ENCODE measurements at regions not wholly inside any gene's neighbourhood (a gene's known extent, or its start where the extent isn't known, plus 50 kb on each side); places are given as distances from the start of the nearest gene placed in this dataset.

DNA sequence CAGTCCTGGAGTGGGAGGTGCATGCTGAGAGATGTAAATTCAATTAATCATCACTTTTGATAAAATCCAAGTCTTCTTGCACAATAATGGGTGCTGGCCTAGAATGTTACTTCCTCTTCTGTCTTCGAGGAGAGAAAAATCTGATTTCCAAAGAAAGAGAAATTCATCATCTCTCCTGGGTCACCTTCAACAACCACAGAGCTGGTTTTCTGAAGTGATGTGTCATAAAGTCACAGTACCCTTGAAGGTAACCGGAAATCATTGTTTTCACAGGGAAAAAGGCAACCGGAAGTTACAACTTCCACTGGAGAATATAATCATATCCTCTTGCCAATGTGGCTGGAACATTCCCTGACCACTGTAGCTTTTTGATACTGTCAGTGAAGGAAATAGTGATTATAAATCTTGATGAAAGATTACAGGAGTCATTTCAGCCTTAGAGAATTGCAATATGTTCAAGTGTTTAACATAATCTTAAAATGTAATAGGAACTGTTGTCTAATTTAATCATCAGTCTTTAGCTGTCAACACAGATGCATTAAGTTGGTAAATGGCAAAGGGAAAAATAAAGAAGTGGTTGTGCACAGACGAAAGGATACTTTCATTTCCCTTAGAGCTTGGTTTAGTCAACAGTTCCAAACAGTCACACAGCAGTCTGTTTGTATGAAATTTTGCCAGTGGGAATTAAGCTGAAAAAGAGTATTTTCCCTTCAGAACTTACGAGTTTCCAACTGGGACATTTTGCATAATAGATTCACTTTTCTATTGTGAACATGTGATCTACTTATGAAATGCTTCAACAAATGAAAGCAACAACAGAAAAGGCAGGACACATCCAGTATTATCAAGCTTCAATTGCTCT lies 106.5 kb upstream of the SLC4A7 start:
- DNase-seq = no peak

DNA sequence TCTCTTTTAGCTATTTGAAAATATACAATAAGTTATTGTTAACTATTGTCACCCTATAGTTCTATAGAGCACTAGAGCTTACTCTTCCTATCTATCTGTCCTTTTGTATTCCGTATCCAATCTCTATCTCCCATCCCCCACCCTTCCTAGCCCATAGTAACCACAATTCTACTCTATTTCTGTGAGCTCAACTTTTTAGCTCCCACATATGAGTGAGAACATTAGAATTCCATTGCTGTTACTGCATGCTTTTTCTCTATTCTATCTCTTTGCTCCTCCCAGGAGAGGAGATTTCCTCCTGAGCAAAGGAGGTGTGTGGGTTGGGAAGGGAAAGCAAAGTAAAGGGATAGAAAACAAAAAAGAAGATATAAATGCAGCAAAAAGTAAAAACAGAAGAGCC lies 105.6 kb upstream of the SLC4A7 start:
- DNase-seq = no peak

DNA sequence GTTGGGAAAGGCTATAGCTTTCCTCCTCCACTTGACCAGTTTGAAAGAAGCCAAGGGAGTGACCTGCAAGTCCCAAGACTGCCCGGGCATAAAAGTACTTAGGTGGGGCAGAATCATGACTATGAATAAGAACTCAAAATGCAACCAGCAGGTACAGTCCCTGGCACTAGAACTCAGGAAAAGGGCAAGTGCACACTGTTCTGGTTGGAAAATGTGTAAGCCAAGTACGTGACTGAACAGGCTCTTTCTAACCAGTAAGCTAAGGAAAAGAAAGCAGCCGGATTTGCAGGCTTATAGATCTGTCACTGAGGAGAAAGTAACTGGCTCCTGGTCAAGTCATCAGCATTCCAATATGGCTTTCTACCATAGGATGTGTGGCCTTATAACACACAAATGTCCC lies 101.2 kb upstream of the SLC4A7 start:
- no peak for DNase-seq

DNA sequence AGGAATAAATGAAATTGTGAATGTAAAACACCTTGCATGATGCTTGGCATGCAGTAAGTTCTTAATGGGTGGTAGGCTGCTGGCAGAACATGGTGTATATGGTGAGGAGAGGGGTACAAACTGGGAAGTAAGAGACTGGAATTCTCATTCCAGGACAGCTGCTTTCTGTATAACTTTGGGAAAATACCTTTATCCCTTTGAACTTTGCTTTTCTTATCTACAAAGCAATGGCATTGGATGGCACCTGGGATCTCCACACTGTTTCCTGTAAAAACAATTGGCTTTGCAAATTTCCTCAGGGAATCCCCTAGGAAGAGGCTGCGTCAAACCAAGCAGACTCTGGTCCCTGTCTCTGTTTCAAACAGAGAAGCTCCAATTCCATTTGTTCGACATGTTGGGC lies 100.7 kb upstream of the SLC4A7 start:
- DNase-seq = no peak

DNA sequence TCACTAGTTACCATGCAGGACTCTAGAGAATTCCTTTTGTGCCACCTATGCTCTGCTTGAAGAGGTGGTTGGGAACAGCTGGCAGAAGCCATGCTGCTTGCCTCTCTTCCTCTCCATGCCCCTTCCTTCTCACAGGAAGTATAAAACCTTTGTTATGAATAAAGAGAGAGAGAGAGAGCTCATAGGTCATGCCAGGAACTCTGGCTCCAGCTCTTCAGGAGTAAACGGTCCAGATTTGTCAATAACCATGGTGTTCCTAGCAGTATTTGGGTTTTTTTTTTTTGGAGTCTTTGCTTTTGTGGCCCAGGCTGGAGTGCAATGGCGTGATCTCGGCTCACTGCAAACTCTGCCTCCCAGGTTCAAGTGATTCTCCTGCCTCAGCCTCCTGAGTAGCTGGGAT lies 97.7 kb upstream of the SLC4A7 start:
- DNase-seq = no peak

DNA sequence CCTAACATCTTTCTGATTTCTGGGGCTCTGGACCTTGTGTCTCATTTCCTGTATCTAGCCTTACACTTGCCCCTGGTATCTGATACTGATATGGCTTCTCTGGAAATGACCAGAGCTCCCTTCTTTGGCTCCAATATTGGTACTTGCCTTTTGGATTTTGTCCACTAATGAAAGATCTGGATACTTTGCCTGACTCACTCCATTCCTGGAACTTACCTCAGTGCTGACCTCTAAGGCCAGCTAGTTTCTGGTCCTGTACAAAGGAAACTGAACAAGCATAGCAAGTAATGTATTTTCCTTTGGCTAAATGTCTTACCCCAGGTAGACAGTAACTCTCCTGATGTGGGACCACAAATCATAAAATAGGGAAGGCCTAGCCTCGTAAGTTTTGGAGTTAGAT lies 93.8 kb upstream of the SLC4A7 start:
- no peak for DNase-seq

DNA sequence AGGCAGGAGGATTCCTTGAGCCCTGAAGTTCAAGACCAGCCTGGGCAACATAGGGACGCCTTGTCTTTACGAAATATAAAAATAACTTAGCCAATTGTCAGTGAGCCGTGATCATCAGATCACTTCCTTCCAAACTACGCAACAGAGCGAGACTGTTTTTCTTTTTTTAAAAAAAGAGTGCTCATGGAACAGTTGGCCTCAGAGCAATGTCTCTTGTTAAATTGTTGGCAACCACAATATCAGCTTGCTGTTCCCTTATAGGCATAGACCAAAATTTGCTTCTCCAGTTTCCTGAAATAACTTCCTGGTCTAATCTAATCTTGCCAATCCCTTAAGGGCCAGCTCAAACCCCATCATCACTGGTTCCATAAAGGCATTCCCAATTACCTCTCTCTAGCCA lies 93.3 kb upstream of the SLC4A7 start:
- DNase-seq = no peak

DNA sequence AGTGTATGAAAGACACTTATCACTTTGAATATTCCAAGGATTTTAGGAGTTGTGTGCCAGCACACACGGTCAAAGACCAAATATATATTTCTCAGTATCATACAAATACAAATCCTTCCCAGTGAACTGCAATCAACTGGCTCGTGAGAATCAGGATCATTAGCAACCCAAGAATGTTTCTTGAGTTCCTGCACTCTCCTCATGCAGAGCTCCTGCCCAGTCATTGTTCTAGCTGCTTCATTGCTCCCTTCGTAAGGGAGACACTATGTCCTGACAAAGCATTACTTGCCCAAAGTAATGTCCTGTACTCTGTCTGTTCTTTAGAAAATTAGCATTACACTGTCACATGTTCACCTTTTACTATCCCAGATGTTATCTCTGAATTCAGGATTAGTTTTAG lies 92.0 kb upstream of the SLC4A7 start:
- DNase-seq = no peak

DNA sequence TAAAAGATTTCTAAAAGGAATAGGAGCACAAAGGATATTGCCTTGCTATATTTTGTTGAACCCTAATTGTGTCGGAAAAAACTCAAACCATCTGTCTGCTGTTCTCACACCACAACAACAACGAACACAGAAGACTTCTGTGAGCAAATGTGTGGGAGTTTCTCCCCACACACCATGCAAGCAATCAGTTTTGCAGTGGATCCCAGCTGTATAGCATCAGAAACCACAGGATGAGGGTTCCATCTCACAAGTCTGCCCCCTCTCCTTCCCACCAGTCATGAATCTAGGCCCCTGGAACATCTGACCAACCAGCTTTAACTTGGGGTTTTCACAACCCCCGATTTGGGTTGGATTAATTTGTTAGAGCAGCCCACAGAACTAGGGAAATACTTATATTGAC lies 91.3 kb upstream of the SLC4A7 start:
- no peak for DNase-seq

DNA sequence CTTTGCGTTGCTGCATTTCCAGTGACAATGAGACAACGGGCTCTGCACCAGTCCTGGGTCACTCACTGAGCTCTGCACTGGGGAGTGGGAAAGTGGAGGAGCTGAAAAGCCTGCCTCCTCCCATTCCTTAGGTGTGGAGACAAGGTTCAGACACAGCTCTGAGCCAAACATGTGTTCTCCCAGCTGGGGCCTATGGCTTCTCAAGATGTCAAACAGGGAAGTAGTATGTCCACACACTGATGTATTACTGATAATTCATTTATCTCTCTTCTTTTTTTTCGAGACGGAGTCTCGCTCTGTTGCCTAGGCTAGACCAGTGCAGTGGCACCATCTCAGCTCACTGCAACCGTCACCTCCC lies 90.2 kb upstream of the SLC4A7 start:
- no peak for DNase-seq

DNA sequence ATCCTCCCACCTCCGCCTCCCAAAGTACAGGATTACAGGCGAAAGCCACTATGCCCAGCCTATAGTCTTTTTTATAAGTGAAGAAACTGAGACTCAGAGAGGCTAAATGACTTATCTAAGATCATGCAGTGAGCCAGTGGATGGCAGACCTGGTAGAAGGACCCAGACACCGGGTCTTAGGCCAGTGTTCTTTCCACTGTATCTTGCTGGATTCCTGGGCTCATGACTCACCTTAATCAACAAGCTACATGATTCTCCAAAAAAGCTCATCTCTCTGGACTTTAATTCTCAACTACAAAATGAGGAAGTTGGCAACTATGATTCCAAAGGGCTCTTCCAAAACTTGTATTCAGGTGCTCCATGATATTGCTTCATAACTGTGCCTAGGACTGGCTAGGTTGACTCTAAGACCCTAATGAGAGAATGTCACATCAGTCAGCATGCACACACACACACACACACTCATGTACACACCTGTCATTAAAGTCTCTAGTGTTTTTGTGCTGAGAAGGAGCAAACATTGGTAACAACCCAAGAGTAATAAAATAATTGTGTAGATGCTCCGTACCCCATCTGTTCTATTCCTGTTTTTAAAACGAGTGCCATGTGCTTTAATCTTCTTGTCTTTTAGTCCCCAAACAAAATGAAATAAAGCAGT lies 89.7 kb upstream of the SLC4A7 start:
- DNase-seq = no peak

DNA sequence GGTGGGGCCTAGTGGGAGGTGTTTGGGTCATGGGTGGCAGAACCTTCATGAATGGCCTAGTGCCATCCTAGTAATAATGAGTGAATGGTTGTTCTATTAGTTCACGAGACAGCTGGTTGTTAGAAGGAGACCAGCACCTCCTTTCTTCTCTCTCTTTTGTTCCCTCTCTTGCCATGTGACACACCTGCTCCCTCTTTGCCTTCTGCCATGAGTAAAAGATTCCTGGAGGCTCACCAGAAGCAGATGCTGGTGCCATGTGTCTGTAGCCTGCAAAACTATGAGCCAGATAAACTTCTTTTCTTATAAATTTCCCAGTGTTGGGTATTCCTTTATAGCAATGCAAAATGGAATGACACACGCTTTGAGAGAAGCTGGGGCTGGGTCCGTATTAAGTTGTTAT lies 89.0 kb upstream of the SLC4A7 start:
- DNase-seq = no peak

DNA sequence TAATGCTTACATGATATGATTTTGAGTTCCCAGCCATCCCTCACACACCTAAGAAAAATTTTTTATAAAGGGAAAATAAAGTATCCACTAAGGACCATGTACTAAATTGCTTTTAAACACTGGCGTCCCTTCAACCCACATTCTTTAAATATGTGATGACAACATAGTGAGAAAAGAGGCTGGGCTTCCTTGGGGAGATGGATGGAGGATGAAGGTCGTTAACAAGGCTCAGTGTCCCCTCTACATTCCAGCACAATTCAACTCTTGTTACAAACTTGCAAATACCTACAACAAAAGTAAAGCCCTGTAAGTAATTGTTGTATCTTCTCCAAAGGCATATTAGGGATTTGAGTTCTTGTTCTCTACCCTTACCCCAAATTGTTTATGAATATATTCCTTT lies 87.2 kb upstream of the SLC4A7 start:
- DNase-seq = no peak

DNA sequence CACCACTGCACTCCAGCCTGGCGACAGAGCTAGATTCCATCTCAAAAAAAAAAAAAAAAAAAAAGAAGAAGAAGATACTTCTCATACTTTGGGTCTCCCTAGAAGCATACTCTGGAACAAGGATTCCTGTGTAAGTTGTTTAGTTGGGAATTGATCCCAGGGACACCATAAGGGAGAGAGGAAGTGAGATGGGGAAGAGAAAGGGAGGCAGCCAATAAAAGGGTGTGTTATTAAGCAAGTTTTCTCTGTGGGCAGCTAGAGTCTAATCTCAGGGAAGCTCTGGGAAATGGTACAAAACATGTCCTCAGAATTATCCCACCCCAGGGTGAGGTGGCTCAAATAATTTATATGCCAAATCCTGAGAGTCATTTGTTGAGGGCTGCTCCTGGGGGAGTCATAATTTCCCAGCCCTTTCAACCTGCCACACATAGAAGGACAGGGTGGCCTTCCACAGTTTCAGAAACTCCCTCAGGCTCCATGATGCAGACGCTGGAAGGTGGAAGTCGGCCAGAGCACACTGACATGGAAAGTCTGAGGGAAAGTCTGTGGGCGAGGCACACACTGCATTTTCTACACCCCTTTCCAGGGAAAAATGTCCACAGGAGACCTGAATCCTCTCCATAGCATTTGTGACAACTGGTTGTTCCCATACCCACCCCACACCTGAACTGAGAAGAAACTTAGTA lies 86.4 kb upstream of the SLC4A7 start:
- no peak for DNase-seq

DNA sequence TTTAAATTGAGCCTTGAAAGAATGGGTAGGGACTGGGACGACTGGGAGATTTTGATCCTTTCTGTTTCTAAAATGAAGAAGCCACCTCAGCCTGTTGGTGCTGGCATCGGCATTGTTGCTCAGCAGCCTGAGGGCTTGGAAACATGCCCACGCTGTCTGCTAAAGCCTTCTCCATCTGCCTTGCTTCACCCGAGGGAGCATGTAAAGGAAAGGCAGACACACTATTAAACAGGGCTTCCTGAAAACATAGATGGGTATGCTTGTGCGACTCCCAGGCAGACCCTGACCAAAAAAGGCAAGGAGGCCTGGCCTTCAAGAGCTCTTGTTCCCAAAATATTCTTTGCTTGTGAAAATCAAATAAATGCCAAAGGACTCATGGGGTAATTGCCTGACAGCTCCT lies 84.2 kb upstream of the SLC4A7 start:
- DNase-seq = no peak

DNA sequence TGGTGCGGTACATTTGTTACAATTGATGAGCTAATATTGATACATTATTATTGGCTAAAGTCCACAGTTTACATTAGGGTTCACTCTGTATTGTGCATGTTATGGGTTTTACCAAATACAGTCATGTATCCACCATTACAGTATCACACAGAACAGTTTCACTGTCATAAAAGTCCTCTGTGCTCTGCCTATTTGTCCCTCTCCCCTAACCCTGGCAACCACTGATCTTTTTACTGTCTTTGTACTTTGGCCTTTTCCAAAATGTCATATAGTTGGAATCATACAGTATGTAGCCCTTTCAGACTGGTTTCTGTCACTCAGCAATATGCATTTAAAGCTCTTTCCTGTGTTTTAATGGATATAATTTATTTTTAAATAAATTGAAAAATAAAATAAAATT lies 83.1 kb upstream of the SLC4A7 start:
- no peak for DNase-seq

DNA sequence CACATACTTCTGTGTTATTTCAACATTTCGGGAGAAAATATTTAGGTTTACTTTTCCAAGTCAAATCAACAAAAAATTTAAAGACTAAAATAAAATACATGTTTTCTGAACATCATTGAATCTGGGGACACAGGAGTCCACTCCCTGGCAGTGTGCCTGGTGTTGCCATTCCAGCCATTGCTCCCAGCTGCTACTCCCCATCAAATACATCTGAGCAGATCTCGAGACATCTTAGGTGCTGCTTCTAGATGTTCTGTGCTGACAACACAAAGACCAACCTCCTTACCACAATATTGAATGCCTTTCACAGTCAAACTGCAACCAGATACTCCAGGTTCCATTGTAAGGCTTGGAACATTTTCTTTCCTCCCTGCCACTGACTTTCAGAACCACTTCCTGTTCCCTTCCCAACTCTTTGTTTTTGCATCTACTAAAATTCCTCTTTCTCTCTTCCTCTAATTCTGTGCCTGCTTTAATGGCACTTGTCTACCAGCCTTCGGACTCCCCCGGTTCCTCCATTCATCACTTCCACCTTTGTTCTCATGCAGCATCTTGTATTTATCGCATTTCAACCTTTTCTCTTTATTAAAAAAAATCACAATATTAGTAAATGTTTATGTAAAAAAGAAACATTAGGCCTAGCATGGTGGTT lies 81.1 kb upstream of the SLC4A7 start:
- no peak for DNase-seq

DNA sequence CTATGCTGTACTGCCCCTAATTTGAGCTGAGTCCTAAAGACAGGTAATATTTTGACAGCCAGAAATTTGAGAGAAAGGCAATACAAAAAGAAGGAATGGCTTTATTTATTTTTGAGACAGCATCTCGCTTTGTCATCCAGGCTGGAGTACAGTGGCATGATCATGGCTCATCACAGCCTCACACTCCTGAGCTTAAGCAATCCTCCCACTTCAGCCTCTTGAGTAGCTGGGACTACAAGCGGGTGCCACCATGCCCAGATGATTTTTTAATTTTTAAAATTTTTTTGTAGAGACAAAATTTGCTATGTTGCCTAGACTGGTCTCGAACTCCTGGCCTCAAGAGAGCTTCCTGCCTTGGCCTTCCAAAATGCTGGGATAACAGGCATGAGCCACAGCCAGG lies 77.4 kb upstream of the SLC4A7 start:
- no peak for DNase-seq

DNA sequence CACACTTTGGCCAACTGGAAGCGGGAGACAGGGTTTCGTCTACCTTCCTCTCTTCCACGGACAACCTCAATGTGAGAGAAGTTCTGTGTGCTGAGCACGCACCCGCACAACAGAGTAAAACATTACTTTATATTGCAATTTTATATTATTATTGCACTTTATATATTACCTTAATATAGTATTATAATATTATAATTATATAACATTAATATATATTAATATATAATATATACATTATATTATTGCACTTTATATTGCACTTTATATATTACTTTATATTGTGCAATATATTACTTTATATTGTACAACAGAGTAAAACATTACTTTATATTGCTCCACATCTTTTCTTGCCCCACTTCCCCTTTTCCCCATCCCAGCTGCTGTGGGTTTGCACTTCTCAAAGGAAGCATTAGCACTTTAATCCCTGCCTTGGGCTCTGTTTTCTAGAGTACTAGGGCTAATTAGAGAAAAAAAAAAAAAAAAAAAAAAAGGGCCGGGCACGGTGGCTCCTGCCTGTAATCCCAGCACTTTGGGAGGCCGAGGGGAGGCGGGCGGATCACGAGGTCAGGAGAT lies 76.4 kb upstream of the SLC4A7 start:
- DNase-seq = no peak

DNA sequence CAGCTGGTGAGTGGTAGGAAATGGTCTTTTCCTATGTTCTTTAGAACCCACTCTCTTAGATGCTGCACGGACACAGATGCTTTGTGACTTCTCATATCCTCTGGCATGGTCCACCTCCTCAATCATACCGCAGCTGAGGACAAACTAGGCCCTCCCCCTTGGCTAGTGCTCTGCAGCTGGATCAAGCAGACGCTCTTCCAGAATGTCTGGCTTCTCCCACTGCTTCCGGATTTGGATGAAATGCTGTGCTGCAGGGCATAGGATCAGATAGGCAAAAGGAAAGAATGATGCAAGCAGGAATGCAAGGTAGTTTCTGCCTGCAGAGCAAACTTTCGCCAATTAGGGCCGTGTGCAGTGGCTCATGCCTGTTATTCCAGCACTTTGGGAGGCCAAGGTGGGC lies 75.7 kb upstream of the SLC4A7 start:
- no peak for DNase-seq

DNA sequence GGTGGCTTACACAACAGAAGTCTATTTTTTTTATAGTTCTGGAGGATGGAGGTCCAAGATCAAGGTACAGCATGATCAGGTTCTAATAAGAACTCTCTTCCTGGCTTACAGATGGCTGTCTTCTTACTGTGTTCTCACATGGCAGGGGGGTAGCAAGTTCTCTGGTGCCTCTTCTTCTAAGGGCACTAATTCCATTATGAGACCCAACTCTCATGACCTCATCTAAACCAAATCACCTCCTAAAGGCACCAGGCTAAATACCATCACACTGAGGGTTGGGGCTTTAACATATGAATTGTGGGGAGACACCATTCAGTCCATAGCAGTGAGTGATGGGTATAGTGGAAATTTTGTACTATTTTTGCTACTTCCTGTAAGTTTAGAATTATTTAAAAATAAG lies 75.2 kb upstream of the SLC4A7 start:
- no peak for DNase-seq

DNA sequence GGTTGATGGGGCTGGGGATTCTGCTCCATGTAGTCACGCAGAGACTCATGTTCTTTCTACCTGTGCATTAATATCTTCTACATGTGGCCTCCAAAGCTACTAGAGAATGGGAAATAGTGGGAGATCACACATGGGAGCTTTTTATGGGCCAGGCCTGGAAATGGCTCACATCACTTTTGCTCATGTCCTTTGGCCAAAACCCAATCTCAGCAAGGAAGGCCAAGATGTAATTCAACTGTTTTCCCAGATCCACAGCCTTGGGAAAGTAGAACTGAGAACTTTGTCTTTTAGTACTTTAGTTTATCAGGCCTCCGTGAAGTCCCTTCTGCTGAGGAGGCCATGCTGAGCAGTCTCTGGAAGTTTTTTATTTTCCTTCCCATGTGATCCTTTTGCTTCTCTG lies 73.2 kb upstream of the SLC4A7 start:
- no peak for DNase-seq

DNA sequence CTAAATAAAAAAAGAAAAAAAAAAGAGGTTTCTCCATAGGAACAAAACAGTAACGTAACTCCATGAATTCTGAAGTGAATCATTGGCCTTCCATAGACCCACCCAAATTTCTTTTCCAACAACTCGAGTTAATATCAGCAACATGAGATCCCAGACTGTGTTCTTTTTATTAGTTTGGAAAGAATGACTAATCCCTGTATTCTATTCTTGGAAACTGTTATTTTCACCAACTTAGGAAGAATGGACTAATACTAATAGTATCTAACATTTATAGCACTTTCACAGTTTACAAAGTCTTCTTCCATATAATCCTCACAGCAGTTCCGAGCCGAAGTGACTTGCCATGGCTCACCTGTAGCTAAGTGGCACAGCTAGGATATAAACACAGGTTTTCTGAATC lies 72.7 kb upstream of the SLC4A7 start:
- no peak for DNase-seq

All from retina (tissue), 1 donor.